HG02884 (cell line): ENCODE measurements at regions not wholly inside any gene's neighbourhood (a gene's known extent, or its start where the extent isn't known, plus 50 kb on each side); places are given as distances from the start of the nearest gene placed in this dataset.

Source experiments
- ATAC-seq: cut with Tn5 transposase; IDR thresholded peaks from one replicate; pipeline ENCODE4 v1.9.1; 2021; ENCODE audit warnings: mild to moderate bottlenecking, moderate library complexity; ENCODE audit not compliant: unreplicated experiment

DNA sequence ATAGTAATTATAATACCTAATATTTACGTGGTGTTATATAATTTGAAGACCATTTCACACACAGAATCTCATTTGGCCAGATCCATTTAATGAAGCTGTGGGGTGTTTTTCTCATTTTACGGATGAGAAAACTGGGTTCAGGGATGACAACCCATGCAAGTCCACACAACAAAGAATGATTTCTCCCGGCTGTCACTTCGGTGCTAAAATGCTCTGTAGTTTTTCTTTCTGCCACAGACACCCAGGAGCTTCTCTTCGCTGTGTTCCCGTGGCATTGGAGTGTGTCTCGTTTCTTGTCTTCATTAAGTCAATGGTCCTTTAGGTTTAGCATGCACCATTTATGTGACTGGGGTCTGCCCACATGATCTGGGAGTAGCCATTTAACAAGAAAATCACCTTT, 308.5 kb downstream of the ENC1 start:
- no peak for ATAC-seq

DNA sequence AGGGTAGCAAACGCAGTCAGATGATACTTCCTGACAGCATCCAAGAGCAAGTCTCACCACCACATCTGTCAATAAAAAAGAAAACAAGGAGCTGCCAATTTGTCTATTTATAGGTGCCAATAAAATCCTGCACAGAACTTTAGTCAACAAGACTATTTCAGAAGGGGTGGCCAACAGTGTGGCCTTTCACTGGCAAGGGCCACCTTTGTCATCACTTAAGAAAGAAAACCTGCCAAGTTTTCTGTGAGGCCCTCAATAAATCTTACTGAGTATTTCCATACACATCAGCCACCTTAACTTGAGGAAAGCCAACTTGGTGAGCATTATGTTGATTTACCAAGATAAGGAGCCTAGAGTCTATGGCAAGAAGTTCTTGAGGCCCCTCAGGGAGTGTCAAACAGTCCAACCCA, 312.3 kb downstream of the ENC1 start:
- no peak for ATAC-seq

GRCh38 chr5:74327339-74327685, 313.2 kb downstream of the ENC1 start:
- ATAC-seq = no peak

DNA sequence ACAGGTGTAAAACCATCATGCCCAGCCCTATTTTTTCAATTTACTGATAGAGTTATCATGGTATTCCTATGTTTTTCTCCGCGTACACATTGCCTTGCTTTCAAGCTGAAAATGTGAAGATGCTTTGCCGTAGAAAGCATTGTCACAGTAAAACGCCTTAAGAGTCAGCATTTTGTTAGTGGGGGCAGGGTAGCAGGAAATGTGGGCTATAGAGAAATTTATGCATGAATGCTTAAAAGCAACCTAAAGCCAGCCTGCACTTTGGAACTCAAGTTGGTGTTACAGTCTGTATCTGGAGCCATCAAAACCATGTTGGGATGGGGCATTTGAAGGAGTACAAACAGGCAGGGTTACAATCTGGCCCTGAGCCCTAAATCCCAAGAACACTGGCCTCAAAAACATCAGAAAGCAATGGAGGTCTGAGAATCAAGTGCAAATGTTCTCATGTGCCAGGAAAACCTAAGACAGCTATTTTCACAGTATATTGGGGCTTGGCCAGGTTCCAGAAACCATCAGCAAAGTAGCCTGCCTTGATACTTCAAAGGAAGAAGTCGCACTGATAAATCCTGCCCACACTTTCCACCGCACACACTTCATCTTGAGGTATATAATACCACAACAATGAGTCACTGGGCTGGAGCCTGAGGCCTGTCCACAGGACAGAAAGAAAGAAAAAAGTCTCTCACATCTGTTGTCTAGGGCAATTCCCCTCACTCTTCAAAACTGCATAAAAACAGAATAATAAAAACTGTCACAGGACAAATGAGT, 313.8 kb downstream of the ENC1 start:
- ATAC-seq = peak; percentile 92

DNA sequence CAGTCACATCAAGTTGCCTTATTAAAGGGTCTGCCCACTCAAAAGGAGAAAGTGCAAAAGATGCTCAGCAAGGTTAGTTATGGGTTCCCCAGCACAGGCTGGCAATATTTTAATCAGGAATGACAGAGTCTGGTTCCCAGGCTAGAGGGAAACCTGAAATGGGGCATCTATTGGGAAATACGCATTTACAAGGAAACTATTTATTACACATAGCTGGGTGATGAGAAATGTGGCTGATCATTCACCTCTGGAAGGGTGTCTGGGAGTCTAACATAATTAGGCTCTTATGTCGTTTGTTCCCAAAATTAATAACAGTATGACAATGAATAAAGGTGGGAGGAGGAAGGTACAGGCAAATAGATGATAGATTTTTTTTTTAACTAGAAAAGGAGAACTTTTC, 314.7 kb downstream of the ENC1 start:
- ATAC-seq = no peak

DNA sequence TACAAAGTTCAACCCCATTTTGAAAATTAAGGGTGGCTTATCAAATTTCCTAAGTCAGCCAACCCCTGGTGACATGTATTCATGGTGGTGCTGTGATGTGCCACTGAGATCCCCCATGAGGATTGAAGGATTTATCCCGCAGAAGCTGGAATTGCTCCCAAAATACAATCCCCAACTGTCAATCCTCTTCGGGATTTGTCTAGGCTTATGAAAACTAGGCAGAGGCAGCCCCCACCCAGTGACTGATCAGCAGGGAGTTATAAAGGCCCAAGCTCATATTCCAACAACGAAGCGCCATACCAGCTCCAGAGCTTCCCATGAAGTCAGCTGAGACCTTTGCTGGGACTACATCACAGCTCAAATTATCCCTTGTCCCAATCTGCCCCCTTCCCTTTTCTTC, 316.0 kb downstream of the ENC1 start:
- ATAC-seq = no peak

GRCh38 chr5:74322944-74323343, 317.6 kb downstream of the ENC1 start:
- ATAC-seq = no peak

- no peak for ATAC-seq
These were observed 318.3 kb downstream of the ENC1 start for GRCh38 chr5:74322191-74322590.

DNA sequence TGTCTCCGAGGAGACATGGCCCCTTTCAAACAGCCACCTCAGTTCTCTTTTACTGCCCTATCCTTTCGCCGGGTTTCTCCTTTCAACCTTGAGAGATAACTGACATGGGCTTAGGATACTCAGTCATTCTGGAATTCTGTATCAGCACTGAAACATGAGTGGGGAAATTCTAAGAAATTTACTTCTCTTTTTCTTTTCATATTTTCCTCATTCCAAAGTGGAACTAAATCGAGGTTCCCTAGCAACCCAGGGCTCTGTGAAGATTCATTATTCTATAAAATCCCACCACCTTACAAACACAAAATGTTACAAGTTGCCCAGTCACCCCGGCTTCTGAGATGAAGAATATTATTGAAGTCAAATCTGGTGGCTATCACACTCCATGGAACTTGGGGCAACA, 319.2 kb downstream of the ENC1 start:
- no peak for ATAC-seq

GRCh38 chr5:74320526-74320925, 320.0 kb downstream of the ENC1 start:
- no peak for ATAC-seq

- no peak for ATAC-seq
These were observed 321.5 kb downstream of the ENC1 start for GRCh38 chr5:74319076-74319475.

DNA sequence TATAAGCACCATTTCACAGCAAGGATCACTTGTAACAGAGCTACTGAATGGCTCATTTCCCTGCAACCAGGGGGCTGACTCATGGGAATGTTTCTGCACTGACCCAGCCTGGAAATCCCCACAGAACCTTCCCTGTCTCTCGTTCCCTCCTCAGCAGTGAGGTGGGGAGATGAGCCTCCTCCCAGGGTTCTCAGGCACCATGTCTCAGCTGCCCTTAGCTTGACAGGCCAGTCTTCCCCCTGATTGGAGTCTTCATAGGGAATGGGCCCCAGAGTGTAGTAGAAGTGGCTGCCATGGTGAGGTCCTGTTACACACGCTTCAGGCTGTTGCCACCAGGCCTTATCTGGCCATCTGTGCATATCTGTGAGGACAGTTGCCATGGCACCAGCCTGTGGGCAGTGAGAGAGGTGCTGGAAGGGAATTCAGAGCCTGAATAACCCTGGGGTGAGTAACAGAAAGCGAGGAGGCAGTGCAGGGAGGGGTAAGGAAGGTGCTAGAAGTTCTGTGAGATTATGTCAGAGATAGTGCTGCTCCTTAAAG, 324.4 kb downstream of the ENC1 start:
- ATAC-seq = peak; percentile 60

DNA sequence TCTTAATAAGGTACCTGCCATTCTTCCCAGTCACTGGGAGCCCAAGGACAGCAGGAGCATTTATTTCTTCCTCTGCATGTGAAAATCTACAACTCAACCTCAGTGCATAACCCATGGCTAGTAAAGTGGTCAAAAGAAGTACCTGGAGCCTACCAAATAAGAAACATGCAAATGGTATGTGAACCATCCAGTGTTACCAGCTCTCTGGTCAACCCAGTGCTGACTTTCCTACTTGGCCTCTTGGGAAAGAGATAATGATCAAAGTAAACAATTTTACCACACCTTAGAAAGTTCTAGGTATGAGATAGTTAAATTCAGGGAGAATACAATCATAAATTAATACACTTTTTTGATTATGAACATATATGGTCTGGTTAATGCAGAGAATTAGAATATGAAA, 325.6 kb downstream of the ENC1 start:
- ATAC-seq = no peak

DNA sequence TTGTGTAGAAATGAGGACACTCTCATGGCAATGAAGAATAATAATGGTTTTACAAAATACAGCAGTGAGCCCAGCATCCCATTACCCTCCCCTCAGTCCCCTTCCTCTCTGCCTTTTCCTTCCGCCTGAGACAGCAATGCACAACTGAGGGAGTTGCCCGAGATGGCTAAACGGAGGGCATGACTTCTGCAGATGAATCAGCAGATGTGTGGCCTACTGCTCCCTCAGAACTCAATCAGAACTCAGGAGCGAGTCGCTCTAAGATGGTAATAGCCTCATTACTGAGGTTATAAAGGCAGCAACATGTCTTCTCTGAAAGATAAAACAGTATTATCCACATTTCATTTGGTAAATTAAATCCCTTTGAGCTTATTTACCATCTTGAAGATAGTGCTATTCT, 326.6 kb downstream of the ENC1 start:
- no peak for ATAC-seq

GRCh38 chr5:74312746-74313145, 327.8 kb downstream of the ENC1 start:
- ATAC-seq = no peak

- ATAC-seq = no peak
These were observed 328.6 kb downstream of the ENC1 start for GRCh38 chr5:74311961-74312360.

DNA sequence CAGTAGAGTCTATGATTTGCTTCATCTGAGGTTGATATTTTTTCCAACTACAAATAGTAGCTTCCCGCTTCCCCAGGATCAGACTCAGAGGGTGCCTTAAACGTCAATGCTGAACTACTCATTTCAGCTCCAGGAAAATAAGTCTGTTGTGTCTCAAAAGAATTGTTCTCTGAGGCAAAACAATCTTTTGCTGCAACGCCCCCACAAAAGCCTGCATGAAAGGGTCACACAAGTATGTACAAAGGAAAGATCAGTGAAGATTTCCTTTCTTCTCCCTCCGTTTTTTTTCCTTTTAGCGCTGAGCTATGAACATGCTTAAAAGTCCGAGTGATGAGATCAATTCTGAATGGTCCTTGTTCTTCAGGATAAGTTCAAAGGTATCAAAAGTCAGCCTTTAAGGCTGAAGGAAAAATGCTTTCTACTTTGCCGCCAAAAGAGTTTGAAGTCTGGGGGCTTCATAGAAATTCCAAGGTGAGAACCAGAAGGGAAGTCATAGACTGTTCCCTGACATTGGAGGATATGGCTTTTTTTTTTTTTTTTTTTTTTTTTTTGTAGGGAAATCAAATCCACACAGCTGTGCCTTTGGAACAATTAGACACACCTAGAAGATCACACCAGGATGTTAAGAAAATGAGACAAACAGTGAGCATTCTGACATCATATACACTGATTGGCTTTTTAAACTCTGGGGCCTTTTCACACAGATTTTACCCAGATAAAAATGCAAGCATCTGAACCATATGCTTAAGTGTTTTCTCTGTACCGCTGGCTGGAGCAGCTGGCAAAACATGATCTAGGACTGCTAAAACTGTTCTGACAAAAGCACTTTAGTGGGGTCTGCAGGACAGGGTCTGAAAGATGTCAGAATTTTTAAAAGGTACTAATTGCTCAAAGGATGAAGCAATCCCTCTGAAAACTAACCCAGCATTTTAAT, 329.3 kb downstream of the ENC1 start:
- no peak for ATAC-seq

DNA sequence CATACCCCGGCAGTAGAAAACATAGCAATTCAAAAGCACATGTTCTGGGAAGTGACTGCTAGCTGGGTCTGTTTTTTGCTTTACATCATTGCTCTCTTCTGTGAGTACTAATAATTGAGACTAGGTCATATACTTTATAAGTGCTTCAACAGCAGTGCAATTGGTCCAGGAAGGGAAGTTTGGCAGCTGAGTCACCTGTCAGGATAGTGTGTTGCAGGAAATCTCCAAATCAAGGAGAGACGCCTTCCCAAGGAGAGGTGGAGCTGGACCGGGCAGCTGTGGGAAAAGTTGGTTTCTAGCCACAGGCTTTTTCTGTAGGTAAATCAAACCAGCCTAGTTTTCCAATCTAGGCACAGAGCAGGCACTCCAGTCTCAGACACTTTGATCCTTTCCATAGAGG, 330.1 kb downstream of the ENC1 start:
- no peak for ATAC-seq

- no peak for ATAC-seq
These were observed 331.5 kb downstream of the ENC1 start for GRCh38 chr5:74309050-74309449.

GRCh38 chr5:74306845-74307244, 333.7 kb downstream of the ENC1 start:
- no peak for ATAC-seq

- ATAC-seq = no peak
These were observed 336.0 kb downstream of the ENC1 start for GRCh38 chr5:74304536-74304935.

DNA sequence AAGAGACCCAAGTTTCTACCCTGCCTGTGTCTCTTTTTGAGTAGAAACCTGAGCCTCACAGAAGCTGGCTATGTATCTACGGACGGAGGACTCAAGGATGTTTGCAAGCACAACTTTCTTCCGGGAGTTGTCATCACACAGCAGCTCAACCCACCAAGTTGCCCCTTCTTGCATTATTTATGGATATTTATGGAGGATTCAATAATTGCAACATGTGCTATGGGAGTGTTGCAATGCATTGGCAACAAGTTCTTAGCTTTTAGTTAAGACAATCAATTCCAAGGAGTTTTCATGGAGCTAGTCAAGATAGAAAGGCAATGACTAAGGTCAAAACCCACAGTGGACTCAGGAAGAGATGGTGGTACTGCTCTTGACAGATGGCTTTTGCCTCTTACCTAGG, 336.9 kb downstream of the ENC1 start:
- ATAC-seq = no peak
